ENCODE measurements at regions not wholly inside any gene's neighbourhood (a gene's known extent, or its start where the extent isn't known, plus 50 kb on each side); places are given as distances from the start of the nearest gene placed in this dataset.
"Not testable (repeated sequence)": the region's sequence is repeated elsewhere in the genome, so short reads cannot be mapped to it uniquely, and the experiment has no call there.

GRCh38 chr1:106325600-106325999 is 730.9 kb upstream of the PRMT6 start:
- POLR2A ChIA-PET, result no interaction called here
- Mint-ChIP-seq H3K36me3 (no peaks in the 10 kb centered on the region), H3K27ac (no peak overlapping the region), H3K4me3 (no peak overlapping the region), H3K9me3 (peaks cover 4 to 8% (median 6%) of the 10 kb centered on the region in 3 donors), H3K27me3 (no peaks in the 10 kb centered on the region), H3K4me1 (no peaks in the 10 kb centered on the region)
- Histone ChIP-seq H3K27ac (ENCODE audit: low read length) (no peak overlapping the region), H3K27me3 (replicated peaks in 1 of 2; ENCODE audit: control insufficient read depth in 2 of 2, extremely low read depth in 1 of 2, insufficient read depth in 2 of 2, low read length in 1 of 2) (no peaks in the 10 kb centered on the region), H3K4me3 (ENCODE audit: control insufficient read depth in 1 of 2, extremely low read depth in 1 of 2, low read length in 1 of 2) (no peak overlapping the region), H3K9me3 (no peaks in the 10 kb centered on the region), H3K4me1 (ENCODE audit: control insufficient read depth in 1 of 2, extremely low read depth in 1 of 2, insufficient read depth in 2 of 2, low read length in 2 of 2) (no peaks in the 10 kb centered on the region), H3K36me3 (ENCODE audit: control insufficient read depth in 2 of 2, extremely low read depth in 1 of 2, insufficient read depth in 1 of 2, low read length in 1 of 2) (no peaks in the 10 kb centered on the region)
- no peak for ATAC-seq (replicated peaks in 1 of 4)
- CTCF ChIA-PET, result no interaction called here
- DNase-seq, result no peak
- WGBS (ENCODE audit: insufficient coverage), result no CpG with 5 or more reads among the region's 5 CpGs

GRCh38 chr1:106344494-106344893 is 712.0 kb upstream of the PRMT6 start:
- no peak overlapping the region for H3K27ac Mint-ChIP-seq
- Histone ChIP-seq H3K4me1 (ENCODE audit: control insufficient read depth in 1 of 2, extremely low read depth in 1 of 2, insufficient read depth in 2 of 2, low read length in 2 of 2) (no peaks in the 10 kb centered on the region), H3K9me3 (no peaks in the 10 kb centered on the region), H3K36me3 (ENCODE audit: control insufficient read depth in 2 of 2, extremely low read depth in 1 of 2, insufficient read depth in 1 of 2, low read length in 1 of 2) (no peaks in the 10 kb centered on the region), H3K27ac (ENCODE audit: low read length) (no peak overlapping the region), H3K4me3 (ENCODE audit: control insufficient read depth in 1 of 2, extremely low read depth in 1 of 2, low read length in 1 of 2) (no peak overlapping the region), H3K27me3 (replicated peaks in 1 of 2; ENCODE audit: control insufficient read depth in 2 of 2, extremely low read depth in 1 of 2, insufficient read depth in 2 of 2, low read length in 1 of 2) (no peaks in the 10 kb centered on the region)
- no peak overlapping the region for H3K4me3 Mint-ChIP-seq
- POLR2A ChIA-PET, result no interaction called here
- CTCF ChIA-PET, result no interaction called here
- H3K9me3 Mint-ChIP-seq, result peaks cover 4 to 22% (median 15%) of the 10 kb centered on the region in 3 donors
- no peak for DNase-seq
- ATAC-seq (replicated peaks in 1 of 4), result no peak
- H3K36me3 Mint-ChIP-seq, result no peaks in the 10 kb centered on the region
- 21% methylated on average over 2 of the region's 4 CpGs for WGBS (ENCODE audit: insufficient coverage)
- no peaks in the 10 kb centered on the region for H3K4me1 Mint-ChIP-seq
- no peaks in the 10 kb centered on the region for H3K27me3 Mint-ChIP-seq

- no peaks in the 10 kb centered on the region for H3K9me3 ChIP-seq
- H3K36me3 ChIP-seq (ENCODE audit: control insufficient read depth in 2 of 2, extremely low read depth in 1 of 2, insufficient read depth in 1 of 2, low read length in 1 of 2), result no peaks in the 10 kb centered on the region
- no peaks in the 10 kb centered on the region for H3K27me3 ChIP-seq (replicated peaks in 1 of 2; ENCODE audit: control insufficient read depth in 2 of 2, extremely low read depth in 1 of 2, insufficient read depth in 2 of 2, low read length in 1 of 2)
- Mint-ChIP-seq H3K4me3 (no peak overlapping the region), H3K27me3 (no peaks in the 10 kb centered on the region), H3K4me1 (no peaks in the 10 kb centered on the region), H3K27ac (no peak overlapping the region), H3K9me3 (peaks cover 25 to 48% (median 42%) of the 10 kb centered on the region in 3 donors), H3K36me3 (no peaks in the 10 kb centered on the region)
- H3K4me1 ChIP-seq (ENCODE audit: control insufficient read depth in 1 of 2, extremely low read depth in 1 of 2, insufficient read depth in 2 of 2, low read length in 2 of 2), result no peaks in the 10 kb centered on the region
- DNase-seq (no peak), ATAC-seq (replicated peaks in 1 of 4) (no peak)
- CTCF ChIA-PET, result no interaction called here
- H3K4me3 ChIP-seq (ENCODE audit: control insufficient read depth in 1 of 2, extremely low read depth in 1 of 2, low read length in 1 of 2), result no peak overlapping the region
- WGBS (ENCODE audit: insufficient coverage), result no CpG with 5 or more reads among the region's 2 CpGs
- no peak overlapping the region for H3K27ac ChIP-seq (ENCODE audit: low read length)
- POLR2A ChIA-PET, result no interaction called here
These were observed 696.2 kb upstream of the PRMT6 start for GRCh38 chr1:106360252-106360651.

- Mint-ChIP-seq H3K27me3 (no peaks in the 10 kb centered on the region), H3K36me3 (no peaks in the 10 kb centered on the region), H3K27ac (no peak overlapping the region), H3K4me3 (no peak overlapping the region), H3K4me1 (no peaks in the 10 kb centered on the region), H3K9me3 (peaks cover 13 to 40% (median 15%) of the 10 kb centered on the region in 3 donors)
- Histone ChIP-seq H3K4me3 (ENCODE audit: control insufficient read depth in 1 of 2, extremely low read depth in 1 of 2, low read length in 1 of 2) (no peak overlapping the region), H3K9me3 (no peaks in the 10 kb centered on the region), H3K4me1 (ENCODE audit: control insufficient read depth in 1 of 2, extremely low read depth in 1 of 2, insufficient read depth in 2 of 2, low read length in 2 of 2) (no peaks in the 10 kb centered on the region), H3K27ac (ENCODE audit: low read length) (no peak overlapping the region), H3K36me3 (ENCODE audit: control insufficient read depth in 2 of 2, extremely low read depth in 1 of 2, insufficient read depth in 1 of 2, low read length in 1 of 2) (no peaks in the 10 kb centered on the region), H3K27me3 (replicated peaks in 1 of 2; ENCODE audit: control insufficient read depth in 2 of 2, extremely low read depth in 1 of 2, insufficient read depth in 2 of 2, low read length in 1 of 2) (no peaks in the 10 kb centered on the region)
- 67% methylated on average over 1 of the region's 4 CpGs for WGBS (ENCODE audit: insufficient coverage)
- ATAC-seq (replicated peaks in 1 of 4), result no peak
- POLR2A ChIA-PET, result no interaction called here
- no peak for DNase-seq
- CTCF ChIA-PET, result no interaction called here
These were observed 689.7 kb upstream of the PRMT6 start for GRCh38 chr1:106366627-106367319.

GRCh38 chr1:106378261-106378660 is 678.2 kb upstream of the PRMT6 start:
- ATAC-seq (replicated peaks in 1 of 4) (no peak), DNase-seq (no peak)
- no peaks in the 10 kb centered on the region for H3K9me3 ChIP-seq
- no peaks in the 10 kb centered on the region for H3K27me3 ChIP-seq (replicated peaks in 1 of 2; ENCODE audit: control insufficient read depth in 2 of 2, extremely low read depth in 1 of 2, insufficient read depth in 2 of 2, low read length in 1 of 2)
- Mint-ChIP-seq H3K4me1 (no peaks in the 10 kb centered on the region), H3K9me3 (peaks cover 15 to 32% (median 24%) of the 10 kb centered on the region in 3 donors), H3K4me3 (no peak overlapping the region), H3K27ac (no peak overlapping the region), H3K36me3 (no peaks in the 10 kb centered on the region), H3K27me3 (no peaks in the 10 kb centered on the region)
- no peak overlapping the region for H3K4me3 ChIP-seq (ENCODE audit: control insufficient read depth in 1 of 2, extremely low read depth in 1 of 2, low read length in 1 of 2)
- POLR2A ChIA-PET, result no interaction called here
- no peak overlapping the region for H3K27ac ChIP-seq (ENCODE audit: low read length)
- H3K4me1 ChIP-seq (ENCODE audit: control insufficient read depth in 1 of 2, extremely low read depth in 1 of 2, insufficient read depth in 2 of 2, low read length in 2 of 2), result no peaks in the 10 kb centered on the region
- CTCF ChIA-PET, result no interaction called here
- no peaks in the 10 kb centered on the region for H3K36me3 ChIP-seq (ENCODE audit: control insufficient read depth in 2 of 2, extremely low read depth in 1 of 2, insufficient read depth in 1 of 2, low read length in 1 of 2)

- no peaks in the 10 kb centered on the region for H3K9me3 ChIP-seq
- H3K4me1 ChIP-seq (ENCODE audit: control insufficient read depth in 1 of 2, extremely low read depth in 1 of 2, insufficient read depth in 2 of 2, low read length in 2 of 2), result no peaks in the 10 kb centered on the region
- peaks cover 15 to 20% (median 19%) of the 10 kb centered on the region in 3 donors for H3K9me3 Mint-ChIP-seq
- no peaks in the 10 kb centered on the region for H3K27me3 ChIP-seq (replicated peaks in 1 of 2; ENCODE audit: control insufficient read depth in 2 of 2, extremely low read depth in 1 of 2, insufficient read depth in 2 of 2, low read length in 1 of 2)
- H3K36me3 Mint-ChIP-seq, result no peaks in the 10 kb centered on the region
- H3K36me3 ChIP-seq (ENCODE audit: control insufficient read depth in 2 of 2, extremely low read depth in 1 of 2, insufficient read depth in 1 of 2, low read length in 1 of 2), result no peaks in the 10 kb centered on the region
- CTCF ChIA-PET, result no interaction called here
- no peak overlapping the region for H3K4me3 Mint-ChIP-seq
- H3K4me3 ChIP-seq (ENCODE audit: control insufficient read depth in 1 of 2, extremely low read depth in 1 of 2, low read length in 1 of 2), result no peak overlapping the region
- ATAC-seq (replicated peaks in 1 of 4), result no peak
- no CpG with 5 or more reads among the region's 1 CpG for WGBS (ENCODE audit: insufficient coverage)
- H3K27ac Mint-ChIP-seq, result no peak overlapping the region
- no peak overlapping the region for H3K27ac ChIP-seq (ENCODE audit: low read length)
- no peaks in the 10 kb centered on the region for H3K27me3 Mint-ChIP-seq
- no peaks in the 10 kb centered on the region for H3K4me1 Mint-ChIP-seq
- POLR2A ChIA-PET, result no interaction called here
- DNase-seq, result no peak
These were observed 675.7 kb upstream of the PRMT6 start for GRCh38 chr1:106380772-106381171.

GRCh38 chr1:106389160-106389559 is 667.3 kb upstream of the PRMT6 start:
- H3K36me3 Mint-ChIP-seq; POLR2A ChIA-PET; H3K4me3 ChIP-seq (ENCODE audit: control insufficient read depth in 1 of 2, extremely low read depth in 1 of 2, low read length in 1 of 2); H3K27me3 Mint-ChIP-seq; H3K4me1 Mint-ChIP-seq; H3K36me3 ChIP-seq (ENCODE audit: control insufficient read depth in 2 of 2, extremely low read depth in 1 of 2, insufficient read depth in 1 of 2, low read length in 1 of 2); H3K9me3 ChIP-seq; H3K4me1 ChIP-seq (ENCODE audit: control insufficient read depth in 1 of 2, extremely low read depth in 1 of 2, insufficient read depth in 2 of 2, low read length in 2 of 2); H3K27me3 ChIP-seq (replicated peaks in 1 of 2; ENCODE audit: control insufficient read depth in 2 of 2, extremely low read depth in 1 of 2, insufficient read depth in 2 of 2, low read length in 1 of 2); H3K4me3 Mint-ChIP-seq; ATAC-seq (replicated peaks in 1 of 4); DNase-seq; H3K27ac Mint-ChIP-seq; CTCF ChIA-PET; H3K27ac ChIP-seq (ENCODE audit: low read length): not testable (repeated sequence)
- peaks cover 12 to 19% (median 14%) of the 10 kb centered on the region in 3 donors for H3K9me3 Mint-ChIP-seq
- 71% methylated on average over 3 of the region's 4 CpGs for WGBS (ENCODE audit: insufficient coverage)
